HG03378 (cell line): ENCODE measurements at regions not wholly inside any gene's neighbourhood (a gene's known extent, or its start where the extent isn't known, plus 50 kb on each side); places are given as distances from the start of the nearest gene placed in this dataset.
"Not testable (repeated sequence)": the region's sequence is repeated elsewhere in the genome, so short reads cannot be mapped to it uniquely, and the experiment has no call there.

Experiments
- ATAC-seq: cut with Tn5 transposase; IDR thresholded peaks from one replicate; pipeline ENCODE4 v1.9.1; 2021; ENCODE audit warnings: mild to moderate bottlenecking, moderate library complexity; ENCODE audit not compliant: unreplicated experiment

- no peak for ATAC-seq
Measured at GRCh38 chr7:149683181-149683580, 90.2 kb downstream of the ZNF467 start.

- ATAC-seq: no peak
Measured at GRCh38 chr7:149682038-149682437, 91.3 kb downstream of the ZNF467 start.

- ATAC-seq: no peak
Measured at GRCh38 chr7:149681274-149681673, 92.1 kb downstream of the ZNF467 start.

DNA sequence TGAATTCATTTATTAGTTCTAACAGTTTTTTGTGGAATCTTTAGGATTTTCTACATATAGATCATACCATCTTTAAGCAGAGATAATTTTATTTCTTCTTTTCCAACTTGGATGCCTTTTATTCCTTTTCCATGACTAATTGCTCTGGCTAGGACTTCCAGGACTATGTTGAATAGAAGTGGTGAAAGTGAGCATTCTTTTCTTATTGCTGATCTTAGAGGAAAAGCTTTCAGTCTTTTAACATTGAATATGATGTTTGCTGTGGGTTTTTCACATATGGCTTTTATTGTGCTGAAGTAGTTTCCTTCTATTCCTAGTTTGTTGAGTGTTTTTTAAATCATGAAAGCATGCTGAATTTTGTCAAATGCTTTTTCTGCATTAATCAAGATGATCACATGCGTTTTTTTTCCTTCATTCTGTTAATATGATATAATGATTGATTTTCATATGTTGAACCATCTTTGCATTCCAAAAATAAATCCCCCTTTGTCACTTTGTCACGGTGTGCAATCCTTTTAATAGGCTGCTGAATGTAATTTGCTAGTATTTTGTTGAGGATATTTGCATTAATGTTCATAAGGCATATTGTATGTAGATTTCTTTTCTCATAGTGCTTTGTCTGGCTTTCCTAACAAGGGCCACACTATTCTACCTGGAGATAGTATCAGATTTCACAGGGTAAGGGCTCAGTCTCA lies 92.9 kb downstream of the ZNF467 start:
- no peak for ATAC-seq

DNA sequence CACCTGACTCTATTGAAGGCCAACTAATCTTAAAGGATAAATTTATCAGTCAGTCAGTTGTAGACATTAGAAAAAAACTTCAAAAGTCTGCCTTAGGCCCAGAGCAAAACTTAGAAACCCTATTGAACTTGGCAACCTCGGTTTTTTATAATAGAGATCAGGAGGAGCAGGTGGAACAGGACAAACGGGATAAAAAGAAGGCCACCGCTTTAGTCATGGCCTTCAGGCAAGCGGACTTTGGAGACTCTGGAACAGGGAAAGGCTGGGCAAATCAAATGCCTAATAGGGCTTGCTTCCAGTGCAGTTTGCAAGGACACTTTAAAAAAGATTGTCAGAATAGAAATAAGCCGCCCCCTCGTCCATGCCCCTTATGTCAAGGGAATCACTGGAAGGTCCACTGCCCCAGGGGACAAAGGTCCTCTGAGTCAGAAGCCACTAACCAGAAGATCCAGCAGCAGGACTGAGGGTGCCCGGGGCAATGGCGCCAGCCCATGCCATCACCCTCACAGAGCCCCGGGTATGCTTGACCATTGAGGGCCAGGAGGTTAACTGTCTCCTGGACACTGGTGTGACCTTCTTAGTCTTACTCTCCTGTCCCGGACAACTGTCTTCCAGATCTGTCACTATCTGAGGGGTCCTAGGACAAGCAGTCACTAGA lies 98.5 kb downstream of the ZNF467 start:
- ATAC-seq: not testable (repeated sequence)

DNA sequence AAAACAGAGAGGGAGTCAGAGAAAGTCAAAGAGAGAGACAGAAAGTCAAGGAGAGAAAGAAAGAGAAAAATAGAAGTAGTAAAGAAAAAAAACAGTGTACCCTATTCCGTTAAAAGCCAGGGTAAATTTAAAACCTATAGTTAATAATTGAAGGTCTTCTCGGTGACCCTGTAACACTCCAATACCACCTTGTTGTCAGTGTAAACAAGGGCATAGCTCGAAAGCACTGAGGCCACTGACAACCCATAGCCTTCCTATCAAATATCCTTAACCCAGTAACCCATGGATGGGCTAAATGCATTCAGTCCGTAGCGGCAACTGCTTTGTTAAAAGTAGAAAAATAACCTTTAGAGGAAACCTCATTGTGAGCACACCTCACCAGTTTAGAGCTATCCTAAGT lies 100.4 kb downstream of the ZNF467 start:
- ATAC-seq: no peak

- ATAC-seq: no peak
Measured at GRCh38 chr7:149670288-149670687, 103.1 kb downstream of the ZNF467 start.

GRCh38 chr7:149669121-149669818 lies 104.1 kb downstream of the ZNF467 start:
- no peak for ATAC-seq

GRCh38 chr7:149666360-149666945 lies 106.9 kb downstream of the ZNF467 start:
- no peak for ATAC-seq

- ATAC-seq: not testable (repeated sequence)
Measured at GRCh38 chr7:149665618-149666017, 107.8 kb downstream of the ZNF467 start.

DNA sequence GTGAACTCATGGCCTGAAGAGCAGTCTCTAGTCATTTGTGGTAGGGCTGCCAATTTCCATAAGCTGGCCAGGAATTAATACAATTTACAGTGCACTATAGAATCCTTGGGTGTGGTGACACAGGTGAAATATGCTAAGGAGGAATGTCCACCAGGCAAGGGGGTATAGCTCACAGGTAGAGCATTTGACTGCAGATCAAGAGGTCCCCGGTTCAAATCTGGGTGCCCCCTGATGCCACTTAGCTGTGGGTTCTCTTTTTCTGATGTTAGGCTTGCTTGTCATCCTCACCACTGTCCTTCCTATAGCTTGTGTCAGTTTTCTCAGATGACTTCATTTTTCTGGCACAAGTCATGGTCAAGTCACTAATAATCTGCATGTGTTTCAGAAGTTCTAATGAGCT lies 108.7 kb downstream of the ZNF467 start:
- no peak for ATAC-seq

DNA sequence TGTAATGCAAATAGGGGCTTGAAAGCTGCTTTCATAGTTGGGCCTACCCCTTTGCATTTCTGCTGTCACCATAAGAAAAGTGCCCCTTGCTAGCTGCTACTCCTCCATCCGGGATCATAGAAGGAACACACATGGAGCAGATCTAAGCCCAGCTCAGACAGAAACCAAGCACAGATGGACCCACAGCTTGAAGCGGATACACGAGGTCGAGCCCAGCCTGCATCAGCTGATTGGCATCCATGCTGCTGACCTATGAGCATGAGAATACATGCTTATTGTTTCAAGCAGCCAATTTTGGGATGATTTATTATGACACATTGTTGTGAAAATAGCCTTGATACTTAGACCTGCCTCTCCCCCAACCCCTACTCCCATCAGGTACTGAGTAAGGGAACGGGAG lies 109.2 kb downstream of the ZNF467 start:
- ATAC-seq: no peak

- peak; percentile 80 for ATAC-seq
Measured at GRCh38 chr7:149662591-149663095, 110.7 kb downstream of the ZNF467 start.

DNA sequence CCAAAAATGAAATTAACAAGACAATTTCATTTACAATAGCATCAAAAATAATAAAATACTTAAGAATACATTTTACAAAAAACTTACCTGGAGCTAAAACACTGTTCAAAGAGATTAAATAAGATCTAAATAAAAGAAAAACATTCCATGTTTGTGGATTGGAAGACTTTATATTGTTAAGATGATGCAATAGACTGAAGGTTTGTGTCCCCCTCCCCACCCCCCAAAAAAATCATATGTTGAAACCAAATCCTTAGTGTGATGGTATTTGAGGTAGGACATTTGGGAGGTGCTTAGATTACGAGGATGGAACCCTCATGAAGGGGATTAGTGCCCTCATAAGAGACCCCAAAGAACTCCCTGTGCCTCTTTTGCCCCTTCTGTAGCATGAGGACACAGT lies 117.6 kb downstream of the ZNF467 start:
- no peak for ATAC-seq

- no peak for ATAC-seq
Measured at GRCh38 chr7:149654588-149654987, 118.8 kb downstream of the ZNF467 start.

GRCh38 chr7:149650190-149650589 lies 123.2 kb downstream of the ZNF467 start:
- not testable (repeated sequence) for ATAC-seq

- no peak for ATAC-seq
Measured at GRCh38 chr7:149644754-149645153, 128.6 kb downstream of the ZNF467 start.

GRCh38 chr7:149642589-149642988 lies 130.8 kb downstream of the ZNF467 start:
- no peak for ATAC-seq

- no peak for ATAC-seq
Measured at GRCh38 chr7:149638566-149639320, 134.6 kb downstream of the ZNF467 start.

- no peak for ATAC-seq
Measured at GRCh38 chr7:149637911-149638565, 135.3 kb downstream of the ZNF467 start.
